ENCODE measurements at regions not wholly inside any gene's neighbourhood (a gene's known extent, or its start where the extent isn't known, plus 50 kb on each side); places are given as distances from the start of the nearest gene placed in this dataset.

DNA sequence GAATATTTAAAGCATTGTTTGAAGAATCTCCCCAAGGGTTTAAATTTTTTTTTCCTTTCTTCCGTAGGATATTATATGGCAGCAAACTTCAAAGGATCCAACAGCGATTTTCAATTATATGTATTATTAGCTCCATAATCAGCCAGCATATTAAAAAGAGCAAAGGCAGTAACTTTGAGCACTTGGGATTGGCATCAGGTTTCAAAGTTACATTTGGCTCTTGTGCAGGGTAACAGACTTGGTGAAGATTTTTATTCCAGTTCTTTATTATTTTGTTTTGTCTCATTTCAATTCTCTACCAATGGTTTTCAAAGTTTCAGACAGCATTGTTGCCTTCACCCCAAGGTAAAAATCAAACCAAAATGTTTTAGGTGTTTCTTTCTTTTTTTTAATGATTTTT lies 116.7 kb upstream of the ZNF366 start:
- TF ChIP-seq EZH2phosphoT487 (IDR thresholded peaks at IDR 0.05; ENCODE audit: unreplicated experiment) (no peak), JUNB (IDR thresholded peaks at IDR 0.05; ENCODE audit: unreplicated experiment) (no peak), EZH2 (IDR thresholded peaks at IDR 0.05; ENCODE audit: low read depth, unreplicated experiment) (no peak)
- TF ChIP-seq, protein P1, sequence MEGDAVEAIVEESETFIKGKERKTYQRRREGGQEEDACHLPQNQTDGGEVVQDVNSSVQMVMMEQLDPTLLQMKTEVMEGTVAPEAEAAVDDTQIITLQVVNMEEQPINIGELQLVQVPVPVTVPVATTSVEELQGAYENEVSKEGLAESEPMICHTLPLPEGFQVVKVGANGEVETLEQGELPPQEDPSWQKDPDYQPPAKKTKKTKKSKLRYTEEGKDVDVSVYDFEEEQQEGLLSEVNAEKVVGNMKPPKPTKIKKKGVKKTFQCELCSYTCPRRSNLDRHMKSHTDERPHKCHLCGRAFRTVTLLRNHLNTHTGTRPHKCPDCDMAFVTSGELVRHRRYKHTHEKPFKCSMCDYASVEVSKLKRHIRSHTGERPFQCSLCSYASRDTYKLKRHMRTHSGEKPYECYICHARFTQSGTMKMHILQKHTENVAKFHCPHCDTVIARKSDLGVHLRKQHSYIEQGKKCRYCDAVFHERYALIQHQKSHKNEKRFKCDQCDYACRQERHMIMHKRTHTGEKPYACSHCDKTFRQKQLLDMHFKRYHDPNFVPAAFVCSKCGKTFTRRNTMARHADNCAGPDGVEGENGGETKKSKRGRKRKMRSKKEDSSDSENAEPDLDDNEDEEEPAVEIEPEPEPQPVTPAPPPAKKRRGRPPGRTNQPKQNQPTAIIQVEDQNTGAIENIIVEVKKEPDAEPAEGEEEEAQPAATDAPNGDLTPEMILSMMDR (conservative IDR thresholded peaks at IDR 0.05; ENCODE audit: low read depth in 2 of 2), result no peak
- TF ChIP-seq, protein P2, sequence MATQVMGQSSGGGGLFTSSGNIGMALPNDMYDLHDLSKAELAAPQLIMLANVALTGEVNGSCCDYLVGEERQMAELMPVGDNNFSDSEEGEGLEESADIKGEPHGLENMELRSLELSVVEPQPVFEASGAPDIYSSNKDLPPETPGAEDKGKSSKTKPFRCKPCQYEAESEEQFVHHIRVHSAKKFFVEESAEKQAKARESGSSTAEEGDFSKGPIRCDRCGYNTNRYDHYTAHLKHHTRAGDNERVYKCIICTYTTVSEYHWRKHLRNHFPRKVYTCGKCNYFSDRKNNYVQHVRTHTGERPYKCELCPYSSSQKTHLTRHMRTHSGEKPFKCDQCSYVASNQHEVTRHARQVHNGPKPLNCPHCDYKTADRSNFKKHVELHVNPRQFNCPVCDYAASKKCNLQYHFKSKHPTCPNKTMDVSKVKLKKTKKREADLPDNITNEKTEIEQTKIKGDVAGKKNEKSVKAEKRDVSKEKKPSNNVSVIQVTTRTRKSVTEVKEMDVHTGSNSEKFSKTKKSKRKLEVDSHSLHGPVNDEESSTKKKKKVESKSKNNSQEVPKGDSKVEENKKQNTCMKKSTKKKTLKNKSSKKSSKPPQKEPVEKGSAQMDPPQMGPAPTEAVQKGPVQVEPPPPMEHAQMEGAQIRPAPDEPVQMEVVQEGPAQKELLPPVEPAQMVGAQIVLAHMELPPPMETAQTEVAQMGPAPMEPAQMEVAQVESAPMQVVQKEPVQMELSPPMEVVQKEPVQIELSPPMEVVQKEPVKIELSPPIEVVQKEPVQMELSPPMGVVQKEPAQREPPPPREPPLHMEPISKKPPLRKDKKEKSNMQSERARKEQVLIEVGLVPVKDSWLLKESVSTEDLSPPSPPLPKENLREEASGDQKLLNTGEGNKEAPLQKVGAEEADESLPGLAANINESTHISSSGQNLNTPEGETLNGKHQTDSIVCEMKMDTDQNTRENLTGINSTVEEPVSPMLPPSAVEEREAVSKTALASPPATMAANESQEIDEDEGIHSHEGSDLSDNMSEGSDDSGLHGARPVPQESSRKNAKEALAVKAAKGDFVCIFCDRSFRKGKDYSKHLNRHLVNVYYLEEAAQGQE (IDR thresholded peaks at IDR 0.05; ENCODE audit: unreplicated experiment), result no peak
